BLaER1 treated with 17β-estradiol and CSF1 and Interleukin-3, amounts not matched to agents 10 nM and 100 nM (cell line): ENCODE measurements at regions not wholly inside any gene's neighbourhood (a gene's known extent, or its start where the extent isn't known, plus 50 kb on each side); places are given as distances from the start of the nearest gene placed in this dataset.

Source experiments
- H3K27ac ChIP-seq, 11 experiments: shearing (Covaris generic); formaldehyde crosslinking; 2 replicates each; pipeline ENCODE4 v1.8.1; 2022
- H3K27me3 ChIP-seq, 11 experiments: shearing (Covaris generic); formaldehyde crosslinking; 2 replicates each; pipeline ENCODE4 v1.8.1; 2022
- H3K36me3 ChIP-seq, 11 experiments: shearing (Covaris generic); formaldehyde crosslinking; 2 replicates each; pipeline ENCODE4 v1.8.1; 2022
- H3K4me1 ChIP-seq, 10 experiments: shearing (Covaris generic); formaldehyde crosslinking; 2 replicates each; pipeline ENCODE4 v1.8.1; 2022
- H3K4me2 ChIP-seq, 11 experiments: shearing (Covaris generic); formaldehyde crosslinking; 2 replicates each; pipeline ENCODE4 v1.8.1; 2022
- H3K4me3 ChIP-seq, 10 experiments: shearing (Covaris generic); formaldehyde crosslinking; 2 replicates each; pipeline ENCODE4 v1.8.1; 2022
- H3K9ac ChIP-seq, 11 experiments: shearing (Covaris generic); formaldehyde crosslinking; 2 replicates each; pipeline ENCODE4 v1.8.1; 2022
- H3K9me3 ChIP-seq, 11 experiments: shearing (Covaris generic); formaldehyde crosslinking; replicated peaks in 1 of 11; 2 replicates each; pipeline ENCODE4 v1.8.1; 2022
- H4K20me1 ChIP-seq, 11 experiments: shearing (Covaris generic); formaldehyde crosslinking; 2 replicates each; pipeline ENCODE4 v1.8.1; 2022
- Cebpa-rat ChIP-seq, 11 experiments: shearing (Covaris generic); IDR thresholded peaks; 2 replicates each; pipeline ENCODE4 v1.8.1; 2022

- Histone ChIP-seq H3K9ac (no peak overlapping the region), H3K27ac (no peak overlapping the region), H3K36me3 (no peaks in the 10 kb centered on the region), H3K4me1 (peaks cover 6 to 31% (median 9%) of the 10 kb centered on the region in 10 experiments; a peak in 18 of 20 replicates), H4K20me1 (no peaks in the 10 kb centered on the region), H3K27me3 (no peaks in the 10 kb centered on the region), H3K4me3 (no peak overlapping the region), H3K4me2 (no peak overlapping the region), H3K9me3 (peaks cover 0 to 10% (median 0%) of the 10 kb centered on the region in 11 experiments; a peak in 3 of 22 replicates)
- TF ChIP-seq Cebpa-rat (IDR thresholded peaks at IDR 0.05), result no peak
These were observed 286.9 kb downstream of the PTEN start for GRCh38 chr10:88150339-88150738.

GRCh38 chr10:88152728-88153133, 289.3 kb downstream of the PTEN start:
- H3K36me3 ChIP-seq, result no peaks in the 10 kb centered on the region
- peak overlapping the region in 6 of 11 experiments; percentile 17 to 68 (median 43); a peak in 7 of 22 replicates for H3K27ac ChIP-seq
- peaks cover 6 to 41% (median 9%) of the 10 kb centered on the region in 10 experiments; a peak in 18 of 20 replicates for H3K4me1 ChIP-seq
- no peaks in the 10 kb centered on the region for H4K20me1 ChIP-seq
- no peak for TF ChIP-seq Cebpa-rat (IDR thresholded peaks at IDR 0.05)
- H3K9ac ChIP-seq, result peak overlapping the region in 1 of 11 experiments; percentile 22; a peak in 1 of 22 replicates
- peaks cover 0 to 10% (median 0%) of the 10 kb centered on the region in 11 experiments; a peak in 3 of 22 replicates for H3K9me3 ChIP-seq
- peak overlapping the region; percentile 20 to 69 (median 58); a peak in 21 of 22 replicates for H3K4me2 ChIP-seq
- no peak overlapping the region for H3K4me3 ChIP-seq
- no peaks in the 10 kb centered on the region for H3K27me3 ChIP-seq

- no peak for TF ChIP-seq Cebpa-rat (IDR thresholded peaks at IDR 0.05)
- H3K4me1 ChIP-seq, result peaks cover 6 to 54% (median 9%) of the 10 kb centered on the region in 10 experiments; a peak in 18 of 20 replicates
- no peak overlapping the region for H3K27ac ChIP-seq
- H3K9ac ChIP-seq, result no peak overlapping the region
- H3K4me2 ChIP-seq, result peak overlapping the region in 3 of 11 experiments; percentile 26 to 39 (median 26); a peak in 2 of 22 replicates
- no peak overlapping the region for H3K4me3 ChIP-seq
- no peaks in the 10 kb centered on the region for H3K27me3 ChIP-seq
- no peaks in the 10 kb centered on the region for H3K36me3 ChIP-seq
- H4K20me1 ChIP-seq, result no peaks in the 10 kb centered on the region
- H3K9me3 ChIP-seq, result peaks cover 0 to 6% (median 0%) of the 10 kb centered on the region in 11 experiments; a peak in 1 of 22 replicates
These were observed 291.3 kb downstream of the PTEN start for GRCh38 chr10:88154596-88155250.

GRCh38 chr10:88156341-88156740, 292.9 kb downstream of the PTEN start:
- TF ChIP-seq Cebpa-rat (IDR thresholded peaks at IDR 0.05), result no peak
- Histone ChIP-seq H3K4me1 (peaks cover 6 to 54% (median 9%) of the 10 kb centered on the region in 10 experiments; a peak in 18 of 20 replicates), H3K4me2 (no peak overlapping the region), H3K27me3 (no peaks in the 10 kb centered on the region), H4K20me1 (no peaks in the 10 kb centered on the region), H3K4me3 (no peak overlapping the region), H3K27ac (no peak overlapping the region), H3K36me3 (no peaks in the 10 kb centered on the region), H3K9ac (no peak overlapping the region), H3K9me3 (peaks cover 0 to 6% (median 0%) of the 10 kb centered on the region in 11 experiments; a peak in 1 of 22 replicates)

- H3K9ac ChIP-seq, result no peak overlapping the region
These were observed 294.6 kb downstream of the PTEN start for GRCh38 chr10:88157981-88158465.

DNA sequence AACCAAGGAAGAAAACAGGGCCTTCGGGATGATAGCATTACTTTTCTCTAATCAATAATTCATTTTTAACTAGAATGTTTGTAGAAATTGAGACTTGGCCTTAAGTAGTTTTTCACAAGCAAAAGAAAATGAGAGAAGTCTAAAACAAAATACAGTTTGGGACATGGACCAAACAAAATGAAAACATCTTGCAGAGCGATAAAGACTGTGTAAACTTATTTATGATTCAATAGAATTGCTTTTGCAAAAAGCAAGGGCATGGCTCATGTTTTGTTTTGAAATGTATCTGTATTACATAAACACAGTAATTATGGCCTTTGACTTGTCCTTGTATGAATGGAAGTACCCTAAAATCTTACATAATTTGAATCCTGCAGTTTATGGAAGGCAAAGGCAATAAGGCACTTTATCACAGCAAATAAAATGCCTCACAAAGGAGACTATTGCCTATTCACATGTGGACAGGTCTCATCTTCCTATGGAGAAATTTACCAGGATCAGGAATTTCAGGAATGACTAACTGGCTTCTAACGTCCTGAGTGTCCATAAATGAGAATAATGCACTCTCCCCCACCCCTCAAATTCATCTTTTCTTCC, 295.2 kb downstream of the PTEN start:
- Histone ChIP-seq H3K27ac (no peak overlapping the region), H3K9ac (no peak overlapping the region)

More at GRCh38 chr10:88157981-88158465, 294.6 kb downstream of the PTEN start:
- Histone ChIP-seq H3K9me3 (peaks cover 0 to 6% (median 0%) of the 10 kb centered on the region in 11 experiments; a peak in 1 of 22 replicates), H3K4me1 (peaks cover 0 to 47% (median under 1%) of the 10 kb centered on the region in 10 experiments; a peak in 10 of 20 replicates), H3K4me2 (peak overlapping the region in 3 of 11 experiments; percentile 6 to 42 (median 27); a peak in 3 of 22 replicates), H4K20me1 (no peaks in the 10 kb centered on the region), H3K4me3 (no peak overlapping the region), H3K27ac (no peak overlapping the region), H3K27me3 (no peaks in the 10 kb centered on the region), H3K36me3 (no peaks in the 10 kb centered on the region)
- TF ChIP-seq Cebpa-rat (IDR thresholded peaks at IDR 0.05), result no peak

DNA sequence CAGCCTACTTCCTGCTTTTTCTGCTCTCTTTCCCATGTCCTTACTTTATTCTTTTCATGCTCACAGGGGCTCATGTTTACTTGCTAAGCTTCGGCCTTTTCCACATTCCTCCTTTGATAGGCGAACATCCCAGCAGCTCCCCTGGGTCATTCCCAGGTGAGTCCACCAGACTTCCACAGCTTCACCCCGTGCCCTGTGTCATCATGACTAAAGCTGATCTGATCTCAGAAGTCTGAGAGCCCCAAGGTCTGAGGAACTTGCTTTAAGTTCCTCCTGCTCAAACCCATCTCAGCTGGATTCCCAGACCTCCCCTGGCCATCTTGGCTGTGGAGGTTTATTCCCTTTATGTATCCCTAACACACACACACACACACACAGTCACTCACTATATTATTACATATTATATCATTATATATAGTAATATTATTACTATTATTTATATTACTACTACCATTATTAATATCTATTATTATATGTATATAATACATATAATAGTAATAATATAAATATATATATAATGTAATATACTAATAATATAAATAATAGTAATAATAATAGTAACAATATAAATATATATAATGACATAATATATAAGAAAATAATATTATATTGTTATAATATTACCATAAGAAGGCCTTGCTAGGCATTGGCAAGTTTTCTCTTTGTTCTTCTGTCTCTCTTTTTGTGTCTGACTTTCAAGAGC, 295.9 kb downstream of the PTEN start:
- no peaks in the 10 kb centered on the region for H3K27me3 ChIP-seq
- no peaks in the 10 kb centered on the region for H3K36me3 ChIP-seq
- H3K9ac ChIP-seq, result no peak overlapping the region
- peaks cover 0 to 43% (median 0%) of the 10 kb centered on the region in 10 experiments; a peak in 5 of 20 replicates for H3K4me1 ChIP-seq
- no peak overlapping the region for H3K27ac ChIP-seq
- H3K4me2 ChIP-seq, result no peak overlapping the region
- H4K20me1 ChIP-seq, result no peaks in the 10 kb centered on the region
- no peak for TF ChIP-seq Cebpa-rat (IDR thresholded peaks at IDR 0.05)
- H3K4me3 ChIP-seq, result no peak overlapping the region
- H3K9me3 ChIP-seq, result peaks cover 0 to 6% (median 0%) of the 10 kb centered on the region in 11 experiments; a peak in 1 of 22 replicates

More for the DNA sequence above, 295.2 kb downstream of the PTEN start:
- no peak for TF ChIP-seq Cebpa-rat (IDR thresholded peaks at IDR 0.05)
- Histone ChIP-seq H3K27me3 (no peaks in the 10 kb centered on the region), H3K36me3 (no peaks in the 10 kb centered on the region), H3K4me2 (peak overlapping the region in 1 of 11 experiments; percentile 42; a peak in 2 of 22 replicates), H3K9me3 (peaks cover 0 to 6% (median 0%) of the 10 kb centered on the region in 11 experiments; a peak in 1 of 22 replicates), H3K4me1 (peaks cover 0 to 47% (median 0%) of the 10 kb centered on the region in 10 experiments; a peak in 5 of 20 replicates), H4K20me1 (no peaks in the 10 kb centered on the region), H3K4me3 (no peak overlapping the region)

DNA sequence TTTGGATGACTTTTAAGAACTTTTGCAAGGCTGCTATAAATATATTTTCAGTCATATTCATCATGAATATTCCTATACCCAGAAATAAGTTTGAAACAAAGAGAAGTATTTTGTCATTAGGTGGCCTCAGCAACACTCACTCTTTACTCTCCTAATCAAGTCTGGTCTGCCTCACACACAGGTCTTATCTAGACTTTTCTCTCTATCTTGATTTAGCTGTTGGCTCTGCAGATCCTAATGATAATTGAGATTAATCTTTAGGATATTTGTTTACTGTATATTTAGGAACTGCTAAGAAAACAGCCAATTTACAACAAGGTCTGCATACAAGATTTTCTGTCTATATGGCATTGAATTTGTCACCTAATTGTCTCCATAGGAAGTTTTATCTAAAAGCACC, 297.6 kb downstream of the PTEN start:
- no peak for TF ChIP-seq Cebpa-rat (IDR thresholded peaks at IDR 0.05)
- peaks cover 0 to 32% (median 0%) of the 10 kb centered on the region in 10 experiments; a peak in 5 of 20 replicates for H3K4me1 ChIP-seq
- H3K27ac ChIP-seq, result no peak overlapping the region
- H3K4me2 ChIP-seq, result no peak overlapping the region
- H3K9ac ChIP-seq, result no peak overlapping the region
- peaks cover 0 to 6% (median 0%) of the 10 kb centered on the region in 11 experiments; a peak in 1 of 22 replicates for H3K9me3 ChIP-seq
- H3K36me3 ChIP-seq, result no peaks in the 10 kb centered on the region
- no peaks in the 10 kb centered on the region for H4K20me1 ChIP-seq
- H3K27me3 ChIP-seq, result no peaks in the 10 kb centered on the region
- no peak overlapping the region for H3K4me3 ChIP-seq
